Endodermal cell (in vitro differentiated cells): ENCODE measurements at regions not wholly inside any gene's neighbourhood (a gene's known extent, or its start where the extent isn't known, plus 50 kb on each side); places are given as distances from the start of the nearest gene placed in this dataset.

Source experiments
- DNase-seq: peaks from one replicate; pipeline ENCODE4 v3.0.0-alpha.2; 2017
- H3K27ac ChIP-seq: 2 replicates; pipeline ENCODE4 v1.5.1; 2013; ENCODE audit warnings: mild to moderate bottlenecking, low read depth, low read length, moderate library complexity
- H3K27me3 ChIP-seq: 2 replicates; pipeline ENCODE4 v1.6.1; 2013; ENCODE audit warnings: mild to moderate bottlenecking, low read length, moderate library complexity; ENCODE audit not compliant: insufficient read depth, control insufficient read depth, poor library complexity, severe bottlenecking
- H3K36me3 ChIP-seq: 2 replicates; pipeline ENCODE4 v1.7.0; 2013; ENCODE audit warnings: mild to moderate bottlenecking, low read length, moderate library complexity; ENCODE audit not compliant: control insufficient read depth, insufficient read depth
- H3K4me1 ChIP-seq: one replicate; pipeline ENCODE4 v1.7.0; 2013; ENCODE audit warnings: low read length; ENCODE audit not compliant: control insufficient read depth, insufficient read depth
- H3K4me3 ChIP-seq: 2 replicates; pipeline ENCODE4 v1.5.1; 2013; ENCODE audit warnings: mild to moderate bottlenecking, low read length, moderate library complexity
- H3K9ac ChIP-seq: 2 replicates; pipeline ENCODE4 v1.6.1; 2013; ENCODE audit warnings: mild to moderate bottlenecking, low read length, moderate library complexity; ENCODE audit not compliant: poor library complexity, severe bottlenecking; ENCODE audit errors: extremely low read depth
- H3K9me3 ChIP-seq: 2 replicates; pipeline ENCODE4 v1.6.1; 2013; ENCODE audit warnings: mild to moderate bottlenecking, low read length, moderate library complexity; ENCODE audit not compliant: control insufficient read depth
- H3K27ac Mint-ChIP-seq: 2 replicates; pipeline ENCODE4 v1.8.0; 2020; ENCODE audit warnings: mixed read lengths
- H3K27me3 Mint-ChIP-seq: 2 replicates; pipeline ENCODE4 v1.8.0; 2021; ENCODE audit warnings: mild to moderate bottlenecking, mixed read lengths; ENCODE audit not compliant: insufficient read depth
- H3K36me3 Mint-ChIP-seq: 2 replicates; pipeline ENCODE4 v1.8.0; 2020; ENCODE audit warnings: low read depth, mixed read lengths
- H3K4me1 Mint-ChIP-seq: 2 replicates; pipeline ENCODE4 v1.8.0; 2020; ENCODE audit warnings: mixed read lengths
- H3K4me3 Mint-ChIP-seq: 2 replicates; pipeline ENCODE4 v1.8.0; 2020; ENCODE audit warnings: mild to moderate bottlenecking, moderate library complexity, mixed read lengths
- H3K9me3 Mint-ChIP-seq: 2 replicates; pipeline ENCODE4 v1.8.0; 2020; ENCODE audit warnings: mild to moderate bottlenecking, mixed read lengths
- WGBS, 2 experiments: methylation state at CpG; one replicate each; pipeline versions ENCODE4 v1.1.5 to v1.1.7; 2013; ENCODE audit warnings: missing lambda C conversion rate in 2 of 2, mixed read lengths in 1 of 2; ENCODE audit not compliant: insufficient coverage in 1 of 2, insufficient read length in 1 of 2; 5-methylcytosine and 5-hydroxymethylcytosine counted together
- TF ChIP-seq, protein P1 (sequence below): fragments of 200-600 bp; sonication (generic); conservative IDR thresholded peaks from 2 replicates; pipeline ENCODE4 v1.5.0; 2021; ENCODE audit warnings: antibody characterized with exemption, mild to moderate bottlenecking

DNA sequence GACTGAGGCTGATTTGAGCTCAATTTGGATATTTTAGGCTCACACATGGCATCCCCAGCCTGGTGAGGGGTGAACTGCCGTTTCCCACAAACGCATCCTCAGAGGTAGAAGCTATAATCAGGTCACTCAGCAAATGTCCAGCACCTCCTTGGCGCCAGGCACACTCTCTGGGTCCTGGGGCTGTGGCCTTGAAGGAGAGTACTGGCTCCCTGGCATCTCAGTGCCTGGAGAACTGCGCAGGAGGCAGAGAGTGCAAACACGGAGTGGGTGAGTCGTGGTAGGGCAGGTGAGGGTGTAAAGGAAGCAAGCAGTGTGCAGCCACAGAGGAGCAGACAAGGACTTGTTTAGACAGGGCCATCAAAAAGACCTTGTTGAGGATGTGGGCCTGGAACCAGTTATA lies 224.0 kb upstream of the ZNF32 start:
- Histone ChIP-seq H3K4me1 (no peaks in the 10 kb centered on the region), H3K27ac (no peak overlapping the region), H3K27me3 (no peaks in the 10 kb centered on the region), H3K4me3 (no peak overlapping the region), H3K9me3 (no peaks in the 10 kb centered on the region), H3K36me3 (no peaks in the 10 kb centered on the region), H3K9ac (no peak overlapping the region)
- no peaks in the 10 kb centered on the region for H3K9me3 Mint-ChIP-seq
- TF ChIP-seq, protein P1, sequence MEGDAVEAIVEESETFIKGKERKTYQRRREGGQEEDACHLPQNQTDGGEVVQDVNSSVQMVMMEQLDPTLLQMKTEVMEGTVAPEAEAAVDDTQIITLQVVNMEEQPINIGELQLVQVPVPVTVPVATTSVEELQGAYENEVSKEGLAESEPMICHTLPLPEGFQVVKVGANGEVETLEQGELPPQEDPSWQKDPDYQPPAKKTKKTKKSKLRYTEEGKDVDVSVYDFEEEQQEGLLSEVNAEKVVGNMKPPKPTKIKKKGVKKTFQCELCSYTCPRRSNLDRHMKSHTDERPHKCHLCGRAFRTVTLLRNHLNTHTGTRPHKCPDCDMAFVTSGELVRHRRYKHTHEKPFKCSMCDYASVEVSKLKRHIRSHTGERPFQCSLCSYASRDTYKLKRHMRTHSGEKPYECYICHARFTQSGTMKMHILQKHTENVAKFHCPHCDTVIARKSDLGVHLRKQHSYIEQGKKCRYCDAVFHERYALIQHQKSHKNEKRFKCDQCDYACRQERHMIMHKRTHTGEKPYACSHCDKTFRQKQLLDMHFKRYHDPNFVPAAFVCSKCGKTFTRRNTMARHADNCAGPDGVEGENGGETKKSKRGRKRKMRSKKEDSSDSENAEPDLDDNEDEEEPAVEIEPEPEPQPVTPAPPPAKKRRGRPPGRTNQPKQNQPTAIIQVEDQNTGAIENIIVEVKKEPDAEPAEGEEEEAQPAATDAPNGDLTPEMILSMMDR = no peak
- WGBS, 2 experiments = 92 to 100% methylated on average over 3 to 6 of the region's 6 CpGs
- no peaks in the 10 kb centered on the region for H3K36me3 Mint-ChIP-seq
- no peak overlapping the region for H3K27ac Mint-ChIP-seq
- no peak for DNase-seq
- H3K27me3 Mint-ChIP-seq = no peaks in the 10 kb centered on the region
- no peaks in the 10 kb centered on the region for H3K4me1 Mint-ChIP-seq
- no peak overlapping the region for H3K4me3 Mint-ChIP-seq

DNA sequence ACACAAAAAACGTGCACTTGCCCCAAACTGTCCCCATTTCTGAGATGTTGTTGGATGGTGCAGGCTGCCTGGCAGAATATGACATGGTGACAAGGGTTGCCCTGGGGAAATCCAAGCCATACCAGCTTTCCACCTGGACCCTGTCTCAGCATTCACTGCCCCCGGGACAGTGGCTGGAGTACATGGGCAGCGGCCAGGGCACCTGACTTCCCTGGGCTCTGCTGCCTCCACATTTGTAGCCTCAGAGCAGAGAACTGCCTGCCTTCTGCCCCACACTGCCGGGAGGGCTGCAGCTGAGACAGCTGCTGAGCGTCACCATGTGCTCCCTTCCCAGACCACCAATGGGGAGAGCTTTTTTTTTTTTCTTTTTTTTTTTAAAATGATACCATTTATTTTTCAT lies 222.9 kb upstream of the ZNF32 start:
- Mint-ChIP-seq H3K9me3 (no peaks in the 10 kb centered on the region), H3K27me3 (no peaks in the 10 kb centered on the region), H3K36me3 (no peaks in the 10 kb centered on the region), H3K4me1 (no peaks in the 10 kb centered on the region), H3K27ac (no peak overlapping the region), H3K4me3 (no peak overlapping the region)
- Histone ChIP-seq H3K36me3 (no peaks in the 10 kb centered on the region), H3K9ac (no peak overlapping the region), H3K27ac (no peak overlapping the region), H3K4me3 (no peak overlapping the region), H3K9me3 (no peaks in the 10 kb centered on the region), H3K27me3 (no peaks in the 10 kb centered on the region), H3K4me1 (no peaks in the 10 kb centered on the region)
- TF ChIP-seq, protein P1 = no peak
- no peak for DNase-seq
- 40 to 71% methylated on average over 1 to 5 of the region's 5 CpGs for WGBS, 2 experiments

DNA sequence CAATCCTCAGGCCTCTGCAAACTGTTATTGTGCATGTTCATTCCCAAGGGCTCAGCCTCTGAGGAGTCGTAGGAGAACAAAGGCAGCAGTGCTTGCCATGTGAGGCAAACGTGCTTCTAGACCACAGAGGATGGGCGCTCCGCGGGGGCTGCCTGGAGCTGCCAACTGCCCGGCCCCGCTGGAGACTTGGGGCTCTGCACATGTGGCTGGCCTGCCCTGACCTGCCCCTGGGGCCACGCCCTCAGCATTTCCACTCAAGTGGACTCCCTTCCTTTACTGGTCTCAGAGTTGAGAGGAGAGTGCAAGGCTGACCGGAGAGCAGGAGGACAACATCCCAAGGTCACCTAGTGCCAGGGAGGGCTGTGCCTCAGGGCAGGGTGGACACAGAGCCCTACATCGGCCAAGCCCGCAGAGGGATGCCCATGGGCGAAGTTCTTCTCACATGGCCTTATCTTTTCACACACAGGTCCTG lies 222.3 kb upstream of the ZNF32 start:
- H3K4me1 Mint-ChIP-seq = no peaks in the 10 kb centered on the region
- no peaks in the 10 kb centered on the region for H3K9me3 Mint-ChIP-seq
- H3K4me3 Mint-ChIP-seq = no peak overlapping the region
- no peaks in the 10 kb centered on the region for H3K36me3 Mint-ChIP-seq
- H3K4me1 ChIP-seq = no peaks in the 10 kb centered on the region
- no peak for DNase-seq
- H3K9me3 ChIP-seq = no peaks in the 10 kb centered on the region
- H3K27me3 ChIP-seq = no peaks in the 10 kb centered on the region
- H3K36me3 ChIP-seq = no peaks in the 10 kb centered on the region
- no peak overlapping the region for H3K27ac Mint-ChIP-seq
- no peak overlapping the region for H3K9ac ChIP-seq
- TF ChIP-seq, protein P1 = no peak
- WGBS, 2 experiments = 92 to 93% methylated on average over 2 to 12 of the region's 12 CpGs
- H3K27ac ChIP-seq = no peak overlapping the region
- H3K27me3 Mint-ChIP-seq = no peaks in the 10 kb centered on the region
- no peak overlapping the region for H3K4me3 ChIP-seq
